ENCODE measurements at regions not wholly inside any gene's neighbourhood (a gene's known extent, or its start where the extent isn't known, plus 50 kb on each side); places are given as distances from the start of the nearest gene placed in this dataset.

GRCh38 chr14:49363821-49364751 is 222.1 kb downstream of the RPS29 start:
- Histone ChIP-seq H3K4me2 (ENCODE audit: insufficient read depth, insufficient read length, low read length) (no peak overlapping the region), H4K20me1 (ENCODE audit: control insufficient read depth, insufficient read depth, insufficient read length) (no peaks in the 10 kb centered on the region), H2AFZ (ENCODE audit: low read length) (no peak overlapping the region), H3K9ac (ENCODE audit: extremely low read depth, insufficient read length, low read length) (no peak overlapping the region), H3K18ac (ENCODE audit: insufficient read length, low read depth, low read length) (no peak overlapping the region), H3K9me3 (ENCODE audit: control insufficient read depth, low read depth, low read length) (no peaks in the 10 kb centered on the region), H3K4ac (ENCODE audit: low read depth, low read length) (no peak overlapping the region), H2BK20ac (ENCODE audit: low read depth, low read length, poor library complexity, severe bottlenecking) (no peak overlapping the region), H3K27ac (ENCODE audit: insufficient read length, low read depth, low read length) (no peak overlapping the region), H3K23me2 (ENCODE audit: insufficient read length, low read depth, low read length, poor library complexity, severe bottlenecking) (no peaks in the 10 kb centered on the region), H4K91ac (ENCODE audit: insufficient read length, low read depth, low read length) (no peak overlapping the region), H3K56ac (ENCODE audit: insufficient read length, low read depth, low read length) (no peak overlapping the region), H3K23ac (ENCODE audit: insufficient read length, low read depth, low read length) (no peak overlapping the region), H4K5ac (ENCODE audit: insufficient read length, low read depth, low read length) (no peak overlapping the region), H3K27me3 (ENCODE audit: insufficient read depth, low read length) (peaks cover 60% of the 10 kb centered on the region), H3K79me1 (ENCODE audit: insufficient read depth, low read depth, low read length, poor library complexity, severe bottlenecking) (no peaks in the 10 kb centered on the region), H3K79me2 (ENCODE audit: insufficient read depth, low read length) (no peaks in the 10 kb centered on the region), H3K4me1 (ENCODE audit: insufficient read depth, low read length) (no peaks in the 10 kb centered on the region), H2AK5ac (ENCODE audit: insufficient read length, low read length) (no peak overlapping the region), H2BK12ac (ENCODE audit: insufficient read length, low read depth, low read length) (no peak overlapping the region), H2BK5ac (ENCODE audit: insufficient read length, low read length) (no peak overlapping the region), H2BK120ac (ENCODE audit: low read depth, low read length, poor library complexity, severe bottlenecking) (no peak overlapping the region), H3T11ph (ENCODE audit: low read length) (no peak overlapping the region), H4K8ac (replicated peaks; ENCODE audit: insufficient read length, low read depth, low read length) (no peak overlapping the region), H2BK15ac (ENCODE audit: low read depth, low read length) (no peak overlapping the region), H3K14ac (ENCODE audit: insufficient read depth, low read length) (no peak overlapping the region)
- DNase-seq = no peak
- TF ChIP-seq CTCF (conservative IDR thresholded peaks at IDR 0.05) = no peak
- Mint-ChIP-seq H3K4me3 (no peak overlapping the region), H3K27me3 (ENCODE audit: low read depth) (no peaks in the 10 kb centered on the region; the same call in none of the 2 replicates), H3K9me3 (peaks cover 11 to 14% of the 10 kb centered on the region in 2 experiments; a peak in 4 of 5 replicates), H3K4me1 (peaks cover 10 to 16% of the 10 kb centered on the region in 2 experiments), H3K27ac (no peak overlapping the region), H3K36me3 (ENCODE audit: insufficient read depth in 1 of 3, low read depth in 3 of 3) (no peaks in the 10 kb centered on the region; a peak in 1 of 7 replicates)
- no CpG with 5 or more reads among the region's 5 CpGs for WGBS (ENCODE audit: extremely low coverage, insufficient read length, low lambda C conversion rate)

Measured in H9 (cell line).